Body of pancreas (tissue), 4 donors: ENCODE measurements at regions not wholly inside any gene's neighbourhood (a gene's known extent, or its start where the extent isn't known, plus 50 kb on each side); places are given as distances from the start of the nearest gene placed in this dataset.

Experiments used
- POLR2A ChIP-seq, 3 donors: fragments of 450-650 bp; IDR thresholded peaks; one replicate each; pipeline ENCODE4 v1.6.1; 2016; ENCODE audit warnings: antibody characterized with exemption in 3 of 3, mild to moderate bottlenecking in 2 of 3
- TF ChIP-seq, protein P1 (sequence below), 7 experiments: fragments of 450-650 bp in 4 of 7; fragments of 200-600 bp in 3 of 7; sonication (generic) in 3 of 7; IDR thresholded peaks; one replicate each; pipeline ENCODE4 v1.5.1; 2016 to 2019; ENCODE audit warnings: antibody characterized with exemption in 7 of 7

DNA sequence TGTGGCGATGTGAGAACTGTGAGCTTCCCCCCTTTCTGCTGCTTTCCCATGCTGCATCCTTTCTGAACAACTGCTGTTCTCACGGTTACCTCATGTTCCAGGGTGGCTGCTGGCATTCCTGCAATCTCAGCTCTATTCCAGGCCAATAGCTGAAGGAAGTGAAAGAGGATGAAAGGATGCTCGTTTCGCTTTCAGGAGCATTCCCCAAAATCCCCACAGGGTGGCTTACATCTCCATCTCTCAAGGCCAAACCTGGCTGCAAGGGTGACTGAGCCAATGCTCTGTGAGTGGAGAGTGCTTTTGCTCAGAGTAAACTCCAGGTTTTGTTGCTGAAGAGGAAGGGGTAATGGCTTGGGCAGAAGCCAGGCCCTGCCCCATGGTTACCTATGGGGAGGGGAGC lies 848.2 kb downstream of the BRD1 start:
- TF ChIP-seq POLR2A (IDR thresholded peaks at IDR 0.05), result no peak
- TF ChIP-seq, protein P1, sequence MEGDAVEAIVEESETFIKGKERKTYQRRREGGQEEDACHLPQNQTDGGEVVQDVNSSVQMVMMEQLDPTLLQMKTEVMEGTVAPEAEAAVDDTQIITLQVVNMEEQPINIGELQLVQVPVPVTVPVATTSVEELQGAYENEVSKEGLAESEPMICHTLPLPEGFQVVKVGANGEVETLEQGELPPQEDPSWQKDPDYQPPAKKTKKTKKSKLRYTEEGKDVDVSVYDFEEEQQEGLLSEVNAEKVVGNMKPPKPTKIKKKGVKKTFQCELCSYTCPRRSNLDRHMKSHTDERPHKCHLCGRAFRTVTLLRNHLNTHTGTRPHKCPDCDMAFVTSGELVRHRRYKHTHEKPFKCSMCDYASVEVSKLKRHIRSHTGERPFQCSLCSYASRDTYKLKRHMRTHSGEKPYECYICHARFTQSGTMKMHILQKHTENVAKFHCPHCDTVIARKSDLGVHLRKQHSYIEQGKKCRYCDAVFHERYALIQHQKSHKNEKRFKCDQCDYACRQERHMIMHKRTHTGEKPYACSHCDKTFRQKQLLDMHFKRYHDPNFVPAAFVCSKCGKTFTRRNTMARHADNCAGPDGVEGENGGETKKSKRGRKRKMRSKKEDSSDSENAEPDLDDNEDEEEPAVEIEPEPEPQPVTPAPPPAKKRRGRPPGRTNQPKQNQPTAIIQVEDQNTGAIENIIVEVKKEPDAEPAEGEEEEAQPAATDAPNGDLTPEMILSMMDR (IDR thresholded peaks at IDR 0.05), result no peak
